ENCODE measurements at regions not wholly inside any gene's neighbourhood (a gene's known extent, or its start where the extent isn't known, plus 50 kb on each side); places are given as distances from the start of the nearest gene placed in this dataset.

DNA sequence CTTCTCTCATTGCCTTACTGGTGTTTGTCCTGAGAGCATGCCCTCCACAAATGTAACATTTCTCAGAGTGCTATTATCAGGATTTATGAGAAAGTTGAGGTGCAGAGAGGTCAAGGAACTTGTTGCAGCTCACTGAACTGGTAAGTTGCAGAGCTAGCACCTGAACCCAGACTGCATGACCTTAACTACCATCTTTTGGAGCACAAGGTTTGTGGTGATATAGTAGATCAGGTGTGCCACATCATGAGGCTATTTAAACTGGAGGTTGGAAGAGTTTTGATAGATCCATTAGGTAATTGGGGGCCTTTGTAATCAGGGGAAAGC, 112.0 kb upstream of the CITED2 start:
- no peak for DNase-seq

DNA sequence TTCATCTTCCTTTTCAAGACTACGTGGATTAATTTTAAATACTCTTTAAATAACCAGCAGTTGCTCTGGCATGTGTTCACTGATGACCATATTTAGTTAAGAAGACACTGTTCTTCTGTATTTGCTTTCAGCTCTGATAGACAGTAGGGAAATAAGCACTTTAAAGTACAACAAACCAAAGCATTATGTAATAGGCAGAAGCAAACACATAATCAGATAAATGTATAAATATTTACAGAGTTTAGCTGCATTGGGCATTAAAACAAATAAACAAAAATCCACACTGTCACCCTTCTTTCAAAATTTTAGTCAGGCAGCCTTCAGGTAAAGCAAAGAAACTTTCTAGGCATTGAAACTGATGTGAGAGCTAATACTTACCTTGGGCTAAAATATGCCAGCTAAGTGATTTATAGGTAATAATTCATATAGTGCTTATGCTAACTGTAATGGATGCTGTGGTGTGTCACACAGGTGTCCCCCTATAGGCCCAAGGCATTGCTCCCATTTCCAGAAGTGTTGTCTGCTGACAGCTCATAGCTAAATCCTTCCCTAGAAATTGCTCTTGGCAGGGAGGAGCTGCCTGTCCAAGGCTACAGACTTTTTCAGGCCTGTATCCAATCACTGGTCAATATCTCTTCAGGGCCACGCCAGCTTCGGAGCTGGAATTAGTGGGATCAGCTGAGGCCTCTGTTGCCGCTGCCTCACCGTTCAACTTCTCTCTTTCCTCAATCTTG, 111.5 kb upstream of the CITED2 start:
- DNase-seq, result no peak

DNA sequence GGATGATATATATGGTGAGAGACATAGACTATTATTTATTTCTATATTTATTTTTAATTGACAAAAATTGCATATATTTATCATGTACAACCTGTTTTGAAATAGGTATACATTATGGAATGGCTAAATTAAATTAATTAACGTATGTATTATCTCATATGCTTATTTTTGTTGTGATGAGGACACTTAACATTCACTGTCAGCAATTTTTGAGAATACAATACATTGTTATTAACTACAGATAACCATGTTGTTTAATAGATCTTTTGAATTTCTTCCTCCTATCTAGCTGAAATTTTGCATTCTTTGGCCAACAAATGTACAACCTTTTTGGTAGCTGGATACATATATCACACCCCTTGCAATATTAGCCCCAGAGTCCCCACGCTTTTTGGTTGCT, 110.7 kb upstream of the CITED2 start:
- no peak for DNase-seq

DNA sequence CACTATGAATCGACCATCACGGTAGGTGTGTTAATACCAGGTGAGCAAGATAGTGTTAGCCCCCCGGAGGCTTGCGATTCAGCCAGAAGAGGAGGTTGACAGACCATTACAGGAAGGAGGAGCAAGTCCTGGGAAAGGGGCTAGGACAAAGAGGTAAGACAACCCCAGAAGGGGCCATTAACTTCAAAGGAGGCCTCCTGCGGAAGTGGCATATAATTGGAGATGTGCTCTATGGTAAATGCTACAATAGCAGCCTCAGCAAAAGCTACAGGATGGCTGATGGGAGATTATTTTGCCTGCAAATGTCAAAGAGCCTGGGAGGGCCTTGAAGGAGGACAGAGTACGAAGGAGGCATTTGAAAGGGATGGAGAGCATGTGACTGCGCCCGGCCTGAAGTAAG, 108.6 kb upstream of the CITED2 start:
- DNase-seq, result no peak

DNA sequence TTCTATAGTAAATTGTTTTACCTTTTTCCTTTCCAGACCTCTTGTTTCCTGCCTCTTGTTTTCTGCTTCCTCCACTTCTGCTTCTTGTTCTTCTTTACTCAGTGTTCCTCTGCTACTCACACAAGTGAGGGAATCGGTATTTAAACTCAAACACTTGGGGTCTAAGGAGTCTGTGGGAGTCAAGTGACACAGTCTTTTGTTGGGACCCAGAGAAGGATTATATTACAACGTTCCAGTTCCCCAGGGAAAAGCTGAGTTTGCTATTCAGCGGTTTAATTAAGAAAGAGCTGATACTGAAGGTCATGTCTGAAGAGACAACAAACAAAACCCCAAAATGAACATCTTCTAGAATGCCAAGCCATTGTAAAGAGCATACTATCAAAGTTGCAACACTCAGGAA, 107.8 kb upstream of the CITED2 start:
- DNase-seq, result no peak

DNA sequence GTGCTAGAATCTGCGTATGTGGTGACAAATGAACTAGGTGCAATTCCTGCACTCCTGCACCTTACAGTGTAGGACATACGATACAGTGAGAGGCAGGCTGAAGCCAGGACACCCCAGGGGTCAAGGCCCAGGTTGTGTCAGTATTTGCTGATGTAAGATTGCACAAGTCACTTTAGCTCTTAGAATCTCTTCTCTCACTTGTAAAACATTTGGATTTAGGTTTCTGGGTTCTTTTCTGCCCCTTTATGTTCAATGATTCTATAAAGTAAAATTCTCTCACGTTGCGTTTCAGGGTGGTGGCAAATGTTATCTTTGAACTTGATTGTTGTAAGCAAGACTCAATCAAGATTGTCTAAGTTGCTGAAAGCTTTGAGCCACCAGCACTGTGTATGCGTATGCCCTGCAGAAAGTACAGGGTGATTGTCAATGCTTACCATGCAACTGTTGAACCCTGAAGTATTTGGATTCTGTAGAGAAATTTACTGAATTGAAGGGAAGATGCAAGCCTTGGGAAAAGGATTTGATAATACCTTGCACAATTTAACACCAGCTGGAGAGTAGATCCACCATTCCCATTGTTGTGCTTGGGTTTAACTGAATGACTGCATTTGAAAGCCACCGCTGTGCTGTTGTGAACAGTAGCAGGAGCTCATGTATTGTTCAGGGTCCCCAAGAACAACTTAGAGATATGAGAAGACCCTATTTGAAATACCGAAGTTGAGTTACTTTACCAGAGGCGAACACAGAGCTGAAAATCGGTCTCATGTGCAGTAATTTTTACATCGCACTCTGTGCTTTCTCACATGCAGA, 106.1 kb upstream of the CITED2 start:
- DNase-seq, result no peak

DNA sequence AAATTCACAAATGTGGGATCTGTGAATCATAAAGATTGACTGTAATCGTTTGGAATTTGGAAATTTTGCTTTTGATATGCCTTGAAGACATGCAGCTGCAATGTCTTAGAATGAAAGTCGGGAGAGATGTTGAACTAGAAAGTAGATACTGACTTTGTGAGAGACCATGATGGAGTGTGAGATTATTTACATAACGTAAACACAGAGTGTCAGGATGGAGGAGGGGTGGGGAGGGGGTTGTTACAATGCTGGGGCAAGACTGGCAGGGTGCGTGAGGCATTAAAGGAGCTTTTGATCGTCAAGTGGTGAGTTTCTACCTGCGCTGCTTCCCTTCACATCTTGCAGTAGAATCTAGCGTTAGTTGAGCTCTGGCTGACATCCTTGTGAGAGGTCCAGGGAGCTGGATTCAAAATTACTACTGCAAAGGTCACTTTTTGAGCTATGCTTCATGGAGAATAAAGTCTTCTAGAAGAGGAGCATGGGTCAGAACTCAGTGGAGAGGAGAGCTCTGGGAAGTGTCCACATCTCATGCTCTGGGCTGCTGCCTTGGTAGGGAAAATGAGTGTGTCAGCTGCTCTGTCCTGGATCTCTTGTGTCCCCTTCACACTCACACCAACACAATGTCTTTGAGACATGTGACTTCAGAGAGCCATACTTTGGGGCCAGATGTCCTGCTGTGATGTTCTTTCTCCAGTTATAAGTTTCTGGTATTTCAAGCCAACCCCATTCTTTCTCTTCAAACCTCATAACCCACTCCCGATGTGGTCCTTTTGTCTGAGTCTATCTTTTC, 105.2 kb upstream of the CITED2 start:
- DNase-seq, result no peak

DNA sequence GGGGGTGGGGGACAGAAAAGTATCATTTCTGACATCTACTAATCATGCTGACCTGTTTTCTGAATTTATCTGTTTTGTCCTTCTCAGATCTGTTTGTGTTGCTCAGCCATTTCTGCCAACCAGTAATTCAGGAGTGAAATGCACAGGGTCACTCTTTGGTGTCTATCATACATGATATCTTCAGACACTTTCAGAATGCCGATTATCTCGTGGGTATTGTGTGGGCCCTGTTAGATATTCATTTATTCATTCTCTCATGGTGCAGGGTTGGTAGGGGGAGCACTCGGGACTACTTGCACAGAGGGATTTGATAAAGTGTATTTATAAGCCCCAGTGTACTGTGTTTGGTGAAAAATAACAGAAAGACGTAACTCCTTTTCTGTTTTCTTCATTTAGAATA, 101.2 kb upstream of the CITED2 start:
- DNase-seq, result no peak

DNA sequence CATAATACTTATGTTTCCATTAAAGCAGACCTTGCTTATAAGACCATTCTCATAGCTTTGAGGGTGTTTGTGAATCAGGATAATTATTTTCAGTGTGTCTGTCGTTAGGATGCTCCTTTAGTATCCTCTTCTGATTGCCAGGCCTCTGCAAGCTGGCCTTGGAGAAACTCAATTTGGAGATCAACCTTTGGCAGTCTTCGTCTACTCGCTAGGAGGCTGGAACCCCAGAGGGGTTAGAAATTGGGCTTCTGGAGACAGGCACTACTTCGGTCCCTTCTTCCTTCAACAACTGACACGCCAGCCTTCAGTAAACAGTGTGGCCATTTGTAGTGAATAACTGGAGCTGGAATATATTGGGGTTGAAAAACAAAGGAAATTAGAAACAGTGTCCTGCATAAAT, 100.8 kb upstream of the CITED2 start:
- no peak for DNase-seq

DNA sequence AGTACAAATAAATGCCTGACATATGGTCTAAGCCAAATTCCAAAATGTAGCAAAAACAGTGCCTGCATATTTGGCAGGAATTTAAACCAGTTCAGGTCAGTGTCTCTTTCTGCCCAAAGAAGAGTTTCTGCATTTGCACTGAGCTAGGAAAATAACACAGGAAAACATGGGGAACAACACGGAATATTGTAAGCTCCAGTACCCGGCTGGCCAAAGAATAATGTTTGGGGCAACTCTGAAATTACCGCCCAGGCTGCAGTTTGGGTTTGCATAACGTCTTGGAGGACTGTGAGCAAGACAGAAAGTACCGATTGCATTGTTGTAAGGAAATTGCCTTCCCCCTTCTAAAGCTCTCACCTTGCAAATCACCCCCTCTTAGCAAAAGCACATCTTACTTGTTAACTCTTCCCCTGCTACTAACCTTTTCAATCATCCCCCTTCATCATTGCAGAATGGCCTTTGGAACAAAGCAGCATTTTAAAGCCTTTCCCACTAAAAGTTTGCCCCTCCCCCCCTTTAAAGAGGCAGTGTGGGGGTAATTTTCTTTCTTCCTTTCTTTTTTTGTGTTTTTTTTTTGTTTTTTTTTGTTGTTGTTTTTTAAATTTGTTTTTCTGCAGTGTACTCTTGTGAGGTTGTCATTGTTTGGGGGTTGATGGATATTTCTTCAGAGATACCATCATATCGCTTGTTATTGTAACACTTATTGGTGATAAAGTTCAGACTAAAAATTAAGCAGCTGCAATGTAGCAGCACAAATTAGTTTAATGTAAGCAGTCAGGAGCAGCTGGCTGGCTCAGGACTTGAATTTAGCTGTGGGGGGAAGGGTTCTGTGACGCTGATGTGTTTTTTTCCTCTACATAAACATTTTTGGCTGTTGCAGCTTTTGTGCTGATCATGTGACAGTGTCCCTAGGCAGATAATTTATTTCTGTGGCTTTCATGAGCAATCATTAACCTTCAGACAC, 100.0 kb upstream of the CITED2 start:
- DNase-seq, result no peak

DNA sequence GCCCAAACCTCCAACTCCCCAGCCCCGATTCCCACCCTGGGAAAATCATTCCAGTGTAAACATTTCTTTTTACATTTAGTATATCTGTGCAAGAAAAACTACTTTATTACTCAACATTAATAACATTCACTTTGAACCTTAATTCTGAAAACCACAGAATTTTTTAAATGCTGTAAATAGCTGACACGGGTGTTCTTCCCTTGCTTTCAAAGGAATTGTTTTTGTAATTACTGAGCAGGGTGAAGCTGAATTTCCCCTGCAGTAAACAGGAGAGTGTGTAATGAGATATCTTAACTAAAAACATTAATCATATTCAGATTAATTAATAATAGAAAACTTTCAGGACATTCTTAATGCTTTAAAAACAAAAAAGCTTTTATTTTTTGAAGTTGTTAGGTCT, 99.3 kb upstream of the CITED2 start:
- no peak for DNase-seq

DNA sequence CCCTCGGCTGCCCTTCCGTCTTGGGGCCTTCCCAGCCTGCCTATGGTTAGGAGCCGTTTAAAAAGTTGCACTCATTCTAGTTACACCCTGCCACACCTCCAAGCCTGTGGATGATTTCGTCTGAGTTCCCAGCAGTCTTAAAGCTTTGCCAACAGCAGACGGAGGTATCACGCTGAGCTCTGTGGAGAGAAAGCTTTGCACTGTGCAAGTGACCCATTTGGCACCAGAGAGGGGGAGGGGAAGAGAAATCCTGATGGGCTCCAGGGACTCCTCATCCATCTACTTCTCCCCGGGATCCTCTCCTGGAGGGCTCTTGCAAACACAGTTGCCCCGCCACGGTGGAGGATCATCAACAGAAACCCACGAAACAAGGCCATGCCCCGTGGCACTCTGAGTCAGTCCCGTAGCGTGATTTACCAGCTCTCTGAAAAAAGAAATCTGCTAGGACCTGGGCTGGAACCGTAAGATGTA, 98.8 kb upstream of the CITED2 start:
- DNase-seq, result no peak

DNA sequence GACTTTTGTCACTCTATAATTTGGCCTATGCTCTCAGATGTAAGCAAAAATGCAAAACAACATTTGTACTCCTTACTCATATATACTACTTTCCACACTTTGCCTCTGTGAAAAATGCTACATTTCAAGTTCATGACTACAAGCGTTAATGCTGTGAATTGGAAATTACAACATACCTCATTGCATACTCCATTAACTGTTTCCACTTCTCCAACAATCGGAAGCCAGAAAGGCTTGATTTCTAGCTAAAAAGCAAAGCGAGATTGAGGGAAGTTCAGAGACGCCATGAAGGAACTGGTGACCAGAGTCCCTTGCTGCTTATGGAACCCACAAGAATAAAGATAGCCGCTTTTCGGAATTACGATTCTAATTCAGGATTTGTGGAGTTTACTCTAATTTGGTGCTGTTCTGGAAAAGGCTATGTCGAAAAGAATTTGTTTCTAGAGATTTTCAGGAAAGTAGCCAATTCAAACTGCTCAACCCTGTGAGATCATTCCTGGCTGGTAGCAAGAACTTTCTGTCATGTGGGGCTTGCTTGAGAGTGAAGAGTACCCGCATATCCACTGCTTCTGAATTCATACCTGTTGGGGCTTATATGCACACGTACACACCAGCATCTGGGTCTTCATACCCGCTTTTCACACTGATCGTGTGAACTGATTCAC, 98.0 kb upstream of the CITED2 start:
- no peak for DNase-seq

DNA sequence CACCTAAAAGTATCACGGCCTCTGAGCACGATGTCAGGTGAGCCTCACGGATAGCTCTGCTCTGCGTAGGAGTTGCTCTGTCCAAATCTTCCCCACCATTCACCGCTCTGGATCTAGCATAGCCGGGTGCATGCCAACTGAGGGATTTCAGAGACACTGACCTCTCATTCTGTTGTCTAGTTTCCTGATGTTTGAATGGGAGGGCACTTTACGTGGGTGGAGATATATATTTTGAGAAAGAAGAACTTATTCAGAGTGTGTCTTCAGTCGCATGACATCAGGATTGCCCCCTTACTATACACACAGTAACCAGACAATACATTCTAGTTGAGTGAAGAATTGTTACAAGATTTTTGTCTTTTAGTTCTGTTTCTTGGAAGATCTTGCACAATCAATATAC, 96.5 kb upstream of the CITED2 start:
- no peak for DNase-seq

DNA sequence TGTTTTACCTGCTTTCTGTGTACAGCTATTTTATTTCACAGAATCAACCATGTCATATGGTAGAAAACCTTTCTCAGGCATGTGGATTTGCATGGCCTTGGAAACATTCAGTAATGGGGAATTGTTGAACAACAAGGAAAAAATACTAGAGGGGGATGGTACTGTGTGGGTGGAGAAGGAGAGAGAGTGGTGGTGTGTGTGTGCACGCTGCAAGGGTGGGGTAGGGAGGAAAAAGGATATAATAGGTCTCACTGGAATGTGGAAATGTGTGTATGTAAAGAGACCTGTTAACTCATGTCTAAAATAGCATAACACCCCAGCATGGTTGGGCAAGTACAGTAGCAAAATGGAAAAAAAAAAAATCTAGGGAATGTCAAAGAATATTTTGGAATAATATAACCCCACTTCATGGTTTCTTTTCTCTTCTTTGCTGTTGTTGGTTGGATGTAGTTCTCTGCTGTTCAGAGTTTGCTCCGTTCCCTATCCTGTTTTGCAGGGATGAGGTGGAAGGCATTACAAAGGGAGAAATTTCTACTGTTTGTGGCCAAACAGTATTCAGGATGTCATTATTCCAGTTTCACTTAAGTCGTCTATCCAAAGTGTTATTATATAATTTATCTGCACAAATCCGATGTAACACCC, 93.9 kb upstream of the CITED2 start:
- DNase-seq, result no peak

DNA sequence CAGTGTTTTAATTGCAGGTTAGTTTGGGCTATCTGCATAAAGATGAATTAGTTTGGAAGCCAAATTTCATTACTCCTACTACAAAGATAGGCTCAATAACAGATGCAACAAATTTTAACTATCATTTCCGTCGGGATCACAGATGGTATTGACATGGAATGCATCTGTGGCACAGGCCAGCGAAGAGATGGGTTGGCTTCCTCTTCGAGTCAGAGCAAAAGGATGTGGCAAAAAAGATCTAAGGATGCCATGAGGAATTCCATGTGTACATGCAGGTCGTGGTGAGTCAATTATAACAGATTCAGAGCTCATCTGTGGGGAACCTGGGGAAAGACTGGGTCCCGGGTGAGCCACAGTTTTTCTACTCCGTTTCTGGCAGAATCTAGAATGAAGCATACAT, 83.0 kb upstream of the CITED2 start:
- no peak for DNase-seq

DNA sequence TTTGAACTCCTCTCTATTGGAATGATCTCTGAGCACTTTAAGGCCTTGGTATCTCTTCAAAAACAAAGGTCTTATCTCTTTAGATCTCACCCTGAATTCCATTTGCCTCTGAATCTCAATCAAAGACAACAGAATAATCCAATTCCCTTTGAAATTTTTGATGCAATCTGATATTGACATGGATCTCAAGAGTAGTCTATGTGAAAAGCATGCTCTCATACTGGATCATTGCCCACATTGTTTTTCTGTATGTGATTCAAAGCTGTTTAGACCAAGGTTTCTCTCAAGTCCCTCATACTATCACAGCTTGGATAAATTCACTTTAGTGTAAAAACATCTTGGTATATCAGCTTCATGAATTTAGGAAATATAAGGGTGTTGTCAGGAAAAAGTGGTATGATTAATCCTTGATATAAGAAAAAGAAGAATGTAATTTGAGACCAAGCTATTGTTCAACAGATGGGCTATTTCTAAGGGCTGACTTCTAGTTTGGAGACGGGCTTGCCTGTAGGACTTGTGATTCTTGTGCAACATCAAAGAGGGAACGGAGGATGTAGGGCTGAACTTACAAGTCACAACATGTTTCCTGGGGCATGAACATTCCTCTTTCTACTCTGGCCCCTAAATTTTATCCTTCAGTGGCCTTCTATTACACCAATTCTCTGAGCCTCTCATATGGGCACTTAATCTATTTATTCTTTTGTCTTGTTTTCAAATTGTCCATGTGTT, 77.9 kb upstream of the CITED2 start:
- DNase-seq, result no peak

DNA sequence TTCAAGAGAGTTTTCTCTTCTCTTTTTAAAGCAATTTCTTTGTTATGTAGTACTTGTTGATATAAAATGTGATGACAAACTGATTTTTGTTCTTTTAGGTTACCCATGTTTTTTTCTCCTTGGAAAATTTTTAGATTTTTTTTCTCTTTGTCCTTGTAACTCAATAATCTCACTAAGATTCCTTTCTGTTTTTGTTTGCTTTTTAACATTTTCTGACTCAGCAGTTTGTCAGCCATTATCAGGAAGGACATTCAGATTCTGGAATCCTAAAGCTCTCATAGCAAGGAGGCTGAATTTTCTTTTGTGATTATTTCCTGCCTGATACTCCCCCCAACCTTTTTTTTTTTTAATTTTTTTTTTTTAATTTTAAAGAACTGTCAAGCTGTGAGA, 75.2 kb upstream of the CITED2 start:
- no peak for DNase-seq

DNA sequence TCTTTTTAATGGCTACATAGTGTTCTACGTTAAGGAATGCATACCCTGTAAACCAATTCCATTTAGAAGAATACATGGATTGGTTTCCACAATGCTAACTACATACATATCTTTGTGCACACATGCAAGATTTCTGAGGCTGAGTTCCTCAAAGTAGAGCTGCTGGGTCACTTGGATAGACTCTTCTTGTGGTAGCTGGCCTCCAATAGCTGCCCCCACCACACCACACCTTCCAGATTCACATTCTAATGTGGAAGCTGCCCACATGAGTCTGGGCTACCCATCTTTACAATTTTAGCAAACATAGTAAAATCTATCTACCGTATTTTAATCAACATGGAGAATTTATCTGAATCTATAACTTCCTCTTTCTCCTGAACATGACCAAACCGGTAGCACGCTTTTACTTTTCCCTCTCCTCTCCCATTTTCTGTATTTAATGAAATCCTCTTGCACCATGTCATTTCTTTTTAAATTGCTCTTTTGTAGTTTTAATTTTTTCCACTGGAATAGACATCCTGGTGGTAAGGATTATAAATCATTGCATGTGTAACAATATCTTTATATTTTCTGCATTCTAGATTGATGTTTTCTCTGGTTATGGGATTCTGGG, 74.7 kb upstream of the CITED2 start:
- no peak for DNase-seq

DNA sequence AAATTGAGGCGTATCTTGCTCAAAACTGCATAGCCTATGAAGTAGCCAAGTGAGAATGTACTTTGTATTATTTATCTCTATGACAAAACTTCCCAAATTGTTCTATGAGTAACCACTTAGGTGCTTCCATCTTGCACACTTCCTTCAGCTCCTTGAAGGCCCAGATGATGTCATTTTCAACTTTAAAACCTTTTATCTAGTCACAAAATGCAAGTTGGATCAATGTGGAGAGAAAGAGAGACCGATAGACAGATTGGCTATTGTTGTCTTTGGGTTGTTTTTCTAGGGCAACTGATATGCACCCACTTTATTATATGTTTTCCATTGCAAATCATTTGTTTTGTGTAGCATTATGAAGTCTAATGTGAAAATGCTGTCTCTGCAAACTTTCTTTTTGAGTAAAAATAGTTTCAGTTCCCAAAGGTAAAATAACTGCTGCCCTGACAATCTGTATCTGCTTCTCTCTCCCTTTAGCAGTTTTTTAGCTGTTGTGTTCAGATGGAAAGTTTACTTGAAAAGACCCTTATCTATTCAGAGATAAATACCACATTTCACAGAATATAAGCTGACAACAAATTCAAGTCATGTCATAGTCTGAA, 73.7 kb upstream of the CITED2 start:
- DNase-seq, result no peak
